Left lung (tissue), 4 donors: ENCODE measurements at regions not wholly inside any gene's neighbourhood (a gene's known extent, or its start where the extent isn't known, plus 50 kb on each side); places are given as distances from the start of the nearest gene placed in this dataset.

ENCODE experiments used
- ATAC-seq: fragments of 200-7000 bp; cut with Tn5 transposase; one replicate; pipeline ENCODE4 v1.9.1; 2020; ENCODE audit warnings: moderate library complexity
- DNase-seq, 4 donors: peaks; one replicate each; pipeline ENCODE4 v3.0.0-alpha.2; 2013 to 2020
- H3K27ac ChIP-seq, 2 donors: fragments of 200-600 bp; sonication (generic) in 1 of 2; one replicate each; pipeline versions ENCODE4 v1.5.0 to v1.8.0; 2020 to 2021
- H3K27me3 ChIP-seq, 2 donors: fragments of 200-600 bp; sonication (generic) in 1 of 2; one replicate each; pipeline versions ENCODE4 v1.5.0 to v1.8.0; 2020 to 2021
- H3K36me3 ChIP-seq, 2 donors: fragments of 200-600 bp; sonication (generic) in 1 of 2; one replicate each; pipeline versions ENCODE4 v1.5.0 to v1.8.0; 2020 to 2021
- H3K4me1 ChIP-seq, 2 donors: fragments of 200-600 bp; one replicate each; pipeline ENCODE4 v1.8.0; 2021
- H3K4me3 ChIP-seq, 2 donors: fragments of 200-600 bp; sonication (generic) in 1 of 2; one replicate each; pipeline versions ENCODE4 v1.5.0 to v1.8.0; 2020 to 2021; ENCODE audit warnings: mild to moderate bottlenecking in 1 of 2
- H3K9me3 ChIP-seq, 2 donors: fragments of 200-600 bp; sonication (generic) in 1 of 2; one replicate each; pipeline versions ENCODE4 v1.5.0 to v1.8.0; 2020 to 2021
- intact Hi-C, 2 donors: fragments of 100-400 bp; cut with DNase I; formaldehyde crosslinking; loops; one replicate each; pipeline versions ENCODE4 v1.11.2 to v1.14.2; 2022
- TF ChIP-seq, protein P1 (sequence below), 2 donors: fragments of 200-600 bp; sonication (generic) in 1 of 2; IDR thresholded peaks; one replicate each; pipeline versions ENCODE4 v1.5.0 to v1.8.0; 2021; ENCODE audit warnings: antibody characterized with exemption in 2 of 2
- donor health status: DM: no; HTN: yes; CAD: no.
- donor health status: DM: no; HTN: no; CAD: no.

DNA sequence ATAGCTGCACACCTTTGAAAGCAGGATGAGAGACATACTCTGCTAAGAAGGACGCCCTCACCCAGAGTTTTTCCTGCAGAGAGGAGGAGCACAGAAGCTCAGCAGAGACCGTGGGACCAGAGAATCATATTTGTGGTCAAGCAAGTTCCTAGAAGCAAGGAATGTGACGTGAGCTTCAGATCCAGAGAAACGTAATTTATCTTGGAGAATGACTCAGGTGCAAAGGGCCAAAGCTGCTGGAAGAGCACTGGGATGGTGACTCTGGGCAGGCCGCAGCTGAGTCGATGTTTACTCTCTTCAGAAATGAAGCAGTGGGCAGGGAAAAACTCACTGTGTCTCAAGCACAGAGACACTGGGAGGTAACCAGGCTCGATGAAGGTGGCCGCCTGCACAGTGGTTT is 50.1 kb upstream of the IGFBP2 start:
- Histone ChIP-seq H3K36me3 (no peaks in the 10 kb centered on the region), H3K27ac (no peak overlapping the region), H3K9me3 (no peaks in the 10 kb centered on the region), H3K4me1 (no peaks in the 10 kb centered on the region), H3K27me3 (no peaks in the 10 kb centered on the region), H3K4me3 (no peak overlapping the region)
- no peak for ATAC-seq
- intact Hi-C loops, result no loop called here
- DNase-seq, result no peak
- TF ChIP-seq, protein P1, sequence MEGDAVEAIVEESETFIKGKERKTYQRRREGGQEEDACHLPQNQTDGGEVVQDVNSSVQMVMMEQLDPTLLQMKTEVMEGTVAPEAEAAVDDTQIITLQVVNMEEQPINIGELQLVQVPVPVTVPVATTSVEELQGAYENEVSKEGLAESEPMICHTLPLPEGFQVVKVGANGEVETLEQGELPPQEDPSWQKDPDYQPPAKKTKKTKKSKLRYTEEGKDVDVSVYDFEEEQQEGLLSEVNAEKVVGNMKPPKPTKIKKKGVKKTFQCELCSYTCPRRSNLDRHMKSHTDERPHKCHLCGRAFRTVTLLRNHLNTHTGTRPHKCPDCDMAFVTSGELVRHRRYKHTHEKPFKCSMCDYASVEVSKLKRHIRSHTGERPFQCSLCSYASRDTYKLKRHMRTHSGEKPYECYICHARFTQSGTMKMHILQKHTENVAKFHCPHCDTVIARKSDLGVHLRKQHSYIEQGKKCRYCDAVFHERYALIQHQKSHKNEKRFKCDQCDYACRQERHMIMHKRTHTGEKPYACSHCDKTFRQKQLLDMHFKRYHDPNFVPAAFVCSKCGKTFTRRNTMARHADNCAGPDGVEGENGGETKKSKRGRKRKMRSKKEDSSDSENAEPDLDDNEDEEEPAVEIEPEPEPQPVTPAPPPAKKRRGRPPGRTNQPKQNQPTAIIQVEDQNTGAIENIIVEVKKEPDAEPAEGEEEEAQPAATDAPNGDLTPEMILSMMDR (IDR thresholded peaks at IDR 0.05), result no peak
